ENCODE measurements at regions not wholly inside any gene's neighbourhood (a gene's known extent, or its start where the extent isn't known, plus 50 kb on each side); places are given as distances from the start of the nearest gene placed in this dataset.

DNA sequence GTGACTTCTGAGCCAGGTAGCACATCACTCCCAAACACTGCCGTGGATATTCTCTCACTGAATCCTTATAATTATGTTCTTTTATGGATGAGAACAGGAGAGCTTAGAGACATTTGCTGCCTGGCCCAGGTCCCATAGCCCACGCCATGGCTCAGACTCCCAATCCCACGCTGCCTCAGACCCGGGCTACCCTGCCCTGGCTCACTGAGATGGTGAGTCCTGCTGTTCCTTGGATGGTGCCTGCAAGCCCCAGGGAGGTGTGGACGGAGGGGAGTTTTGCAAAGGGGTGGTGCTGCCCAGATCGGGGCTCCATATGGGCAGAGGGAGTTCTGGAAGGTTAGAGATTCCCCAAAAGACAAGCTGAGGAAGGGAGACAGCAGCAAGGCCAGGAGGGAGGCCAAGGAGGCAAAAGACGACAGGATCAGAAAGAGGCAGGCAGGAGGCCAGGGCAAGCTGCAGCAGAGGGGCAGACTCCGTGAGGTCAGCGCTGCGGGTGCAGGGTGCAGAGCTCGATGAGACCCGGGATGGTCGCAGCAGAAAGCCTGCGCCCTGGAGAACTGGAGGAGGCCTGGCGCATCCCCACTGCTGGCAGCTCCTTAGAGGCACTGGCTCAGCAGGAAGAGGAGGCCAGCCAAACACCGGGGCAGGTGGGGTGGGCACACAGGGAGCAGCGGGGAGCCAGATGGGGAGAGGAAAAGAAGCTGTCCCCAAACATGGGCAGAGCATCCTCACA, 95.7 kb upstream of the ALDH1A3 start:
- TF ChIP-seq, protein P1, sequence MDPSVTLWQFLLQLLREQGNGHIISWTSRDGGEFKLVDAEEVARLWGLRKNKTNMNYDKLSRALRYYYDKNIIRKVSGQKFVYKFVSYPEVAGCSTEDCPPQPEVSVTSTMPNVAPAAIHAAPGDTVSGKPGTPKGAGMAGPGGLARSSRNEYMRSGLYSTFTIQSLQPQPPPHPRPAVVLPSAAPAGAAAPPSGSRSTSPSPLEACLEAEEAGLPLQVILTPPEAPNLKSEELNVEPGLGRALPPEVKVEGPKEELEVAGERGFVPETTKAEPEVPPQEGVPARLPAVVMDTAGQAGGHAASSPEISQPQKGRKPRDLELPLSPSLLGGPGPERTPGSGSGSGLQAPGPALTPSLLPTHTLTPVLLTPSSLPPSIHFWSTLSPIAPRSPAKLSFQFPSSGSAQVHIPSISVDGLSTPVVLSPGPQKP (IDR thresholded peaks at IDR 0.05; ENCODE audit: low read depth, low read length) = no peak
- TF ChIP-seq YY1 (IDR thresholded peaks at IDR 0.05; ENCODE audit: low read depth, low read length) (no peak), MEF2A (IDR thresholded peaks at IDR 0.05; ENCODE audit: insufficient read depth, low read depth, low read length) (no peak), ZNF207 (IDR thresholded peaks at IDR 0.05; ENCODE audit: borderline replicate concordance) (no peak)

All from GM12878 (cell line).